ENCODE measurements at regions not wholly inside any gene's neighbourhood (a gene's known extent, or its start where the extent isn't known, plus 50 kb on each side); places are given as distances from the start of the nearest gene placed in this dataset.

GRCh38 chr10:78140066-78140630 lies 106.5 kb downstream of the RPS24 start:
- no peaks in the 10 kb centered on the region for H3K9me2 ChIP-seq (ENCODE audit: low read depth, low read length)
- no peaks in the 10 kb centered on the region for H4K20me1 ChIP-seq (ENCODE audit: insufficient read depth, low read length)
- no peak overlapping the region for H3K4me3 ChIP-seq (ENCODE audit: low read depth, low read length, poor library complexity, severe bottlenecking)
- H3K79me2 ChIP-seq (ENCODE audit: insufficient read depth, low read length) = no peaks in the 10 kb centered on the region
- TF ChIP-seq CTCF (IDR thresholded peaks at IDR 0.05; ENCODE audit: low read length) (no peak), EZH2 (IDR thresholded peaks at IDR 0.05; ENCODE audit: borderline replicate concordance, low read length) (no peak)
- H2AFZ ChIP-seq (ENCODE audit: low read length) = no peak overlapping the region
- H3K27me3 ChIP-seq (ENCODE audit: insufficient read depth, low read length) = no peaks in the 10 kb centered on the region
- no peak overlapping the region for H3K27ac ChIP-seq (ENCODE audit: low read depth, low read length, poor library complexity, severe bottlenecking)
- no peaks in the 10 kb centered on the region for H3K9me3 ChIP-seq (ENCODE audit: low read length)
- H3K36me3 ChIP-seq (ENCODE audit: insufficient read depth, low read length) = no peaks in the 10 kb centered on the region
- H3K4me2 ChIP-seq (ENCODE audit: low read length) = no peak overlapping the region
- H3F3A ChIP-seq (ENCODE audit: insufficient read depth, low read length) = no peaks in the 10 kb centered on the region
- H3K4me1 ChIP-seq (ENCODE audit: insufficient read depth, low read length, severe bottlenecking) = no peaks in the 10 kb centered on the region
- no peak overlapping the region for H3K9ac ChIP-seq (ENCODE audit: low read length)

GRCh38 chr10:78143576-78143975 lies 109.9 kb downstream of the RPS24 start:
- H3K4me2 ChIP-seq (ENCODE audit: low read length) = no peak overlapping the region
- H4K20me1 ChIP-seq (ENCODE audit: insufficient read depth, low read length) = no peaks in the 10 kb centered on the region
- no peaks in the 10 kb centered on the region for H3K27me3 ChIP-seq (ENCODE audit: insufficient read depth, low read length)
- no peak overlapping the region for H2AFZ ChIP-seq (ENCODE audit: low read length)
- no peak for TF ChIP-seq CTCF (IDR thresholded peaks at IDR 0.05; ENCODE audit: low read length)
- TF ChIP-seq EZH2 (IDR thresholded peaks at IDR 0.05; ENCODE audit: borderline replicate concordance, low read length) = no peak
- H3K27ac ChIP-seq (ENCODE audit: low read depth, low read length, poor library complexity, severe bottlenecking) = no peak overlapping the region
- H3K4me1 ChIP-seq (ENCODE audit: insufficient read depth, low read length, severe bottlenecking) = no peaks in the 10 kb centered on the region
- no peaks in the 10 kb centered on the region for H3K79me2 ChIP-seq (ENCODE audit: insufficient read depth, low read length)
- H3K4me3 ChIP-seq (ENCODE audit: low read depth, low read length, poor library complexity, severe bottlenecking) = no peak overlapping the region
- H3F3A ChIP-seq (ENCODE audit: insufficient read depth, low read length) = no peaks in the 10 kb centered on the region
- no peaks in the 10 kb centered on the region for H3K36me3 ChIP-seq (ENCODE audit: insufficient read depth, low read length)
- no peak overlapping the region for H3K9ac ChIP-seq (ENCODE audit: low read length)
- H3K9me2 ChIP-seq (ENCODE audit: low read depth, low read length) = no peaks in the 10 kb centered on the region
- no peaks in the 10 kb centered on the region for H3K9me3 ChIP-seq (ENCODE audit: low read length)

GRCh38 chr10:78146200-78146599 lies 112.5 kb downstream of the RPS24 start:
- no peak overlapping the region for H3K9ac ChIP-seq (ENCODE audit: low read length)
- no peaks in the 10 kb centered on the region for H3K9me3 ChIP-seq (ENCODE audit: low read length)
- no peak for TF ChIP-seq EZH2 (IDR thresholded peaks at IDR 0.05; ENCODE audit: borderline replicate concordance, low read length)
- no peak for TF ChIP-seq CTCF (IDR thresholded peaks at IDR 0.05; ENCODE audit: low read length)
- no peaks in the 10 kb centered on the region for H3K4me1 ChIP-seq (ENCODE audit: insufficient read depth, low read length, severe bottlenecking)
- no peaks in the 10 kb centered on the region for H3F3A ChIP-seq (ENCODE audit: insufficient read depth, low read length)
- no peaks in the 10 kb centered on the region for H4K20me1 ChIP-seq (ENCODE audit: insufficient read depth, low read length)
- H3K27me3 ChIP-seq (ENCODE audit: insufficient read depth, low read length) = no peaks in the 10 kb centered on the region
- no peaks in the 10 kb centered on the region for H3K36me3 ChIP-seq (ENCODE audit: insufficient read depth, low read length)
- no peak overlapping the region for H2AFZ ChIP-seq (ENCODE audit: low read length)
- no peak overlapping the region for H3K4me2 ChIP-seq (ENCODE audit: low read length)
- no peak overlapping the region for H3K27ac ChIP-seq (ENCODE audit: low read depth, low read length, poor library complexity, severe bottlenecking)
- no peaks in the 10 kb centered on the region for H3K79me2 ChIP-seq (ENCODE audit: insufficient read depth, low read length)
- H3K9me2 ChIP-seq (ENCODE audit: low read depth, low read length) = no peaks in the 10 kb centered on the region
- no peak overlapping the region for H3K4me3 ChIP-seq (ENCODE audit: low read depth, low read length, poor library complexity, severe bottlenecking)
